Right atrium auricular region (tissue), 2 donors: ENCODE measurements at regions not wholly inside any gene's neighbourhood (a gene's known extent, or its start where the extent isn't known, plus 50 kb on each side); places are given as distances from the start of the nearest gene placed in this dataset.

Experiments used
- DNase-seq: peaks from one replicate; pipeline ENCODE4 v3.0.0-alpha.2; 2019; ENCODE audit warnings: low spot score
- H3K27ac ChIP-seq, 2 donors: fragments of 200-600 bp; sonication (generic); 1 replicate in 1 of 2; 2 replicates in 1 of 2; pipeline ENCODE4 v1.5.1; 2016 to 2019
- H3K27me3 ChIP-seq, 2 donors: fragments of 200-600 bp; sonication (generic); one replicate each; pipeline versions ENCODE4 v1.5.1 to v1.6.0; 2017 to 2019
- H3K36me3 ChIP-seq: fragments of 200-600 bp; sonication (generic); one replicate; pipeline ENCODE4 v1.5.1; 2016
- H3K4me1 ChIP-seq, 2 donors: fragments of 200-600 bp; sonication (generic); one replicate each; pipeline versions ENCODE4 v1.5.1 to v1.6.0; 2017 to 2019
- H3K4me3 ChIP-seq, 2 donors: fragments of 200-600 bp; sonication (generic); 1 replicate in 1 of 2; 2 replicates in 1 of 2; pipeline ENCODE4 v1.5.1; 2017 to 2019; ENCODE audit warnings: mild to moderate bottlenecking in 1 of 2, moderate library complexity in 1 of 2
- H3K9me3 ChIP-seq, 2 donors: fragments of 200-600 bp; sonication (generic); one replicate each; pipeline ENCODE4 v1.5.1; 2019
- CTCF ChIP-seq, 2 donors: fragments of 200-600 bp; sonication (generic); IDR thresholded peaks; one replicate each; pipeline ENCODE4 v1.5.1; 2019; ENCODE audit warnings: antibody characterized with exemption in 2 of 2

- Histone ChIP-seq H3K27ac (no peak overlapping the region), H3K4me1 (peaks cover 0 to 5% of the 10 kb centered on the region in 2 donors), H3K4me3 (no peak overlapping the region), H3K36me3 (no peaks in the 10 kb centered on the region), H3K27me3 (no peaks in the 10 kb centered on the region), H3K9me3 (peaks cover 0 to 10% of the 10 kb centered on the region in 2 donors)
- DNase-seq = no peak
- TF ChIP-seq CTCF (IDR thresholded peaks at IDR 0.05) = no peak
Measured at GRCh38 chr1:14482784-14483450, 115.6 kb upstream of the KAZN start.

- no peaks in the 10 kb centered on the region for H3K36me3 ChIP-seq
- no peak overlapping the region for H3K4me3 ChIP-seq
- no peak overlapping the region for H3K27ac ChIP-seq
- no peak for TF ChIP-seq CTCF (IDR thresholded peaks at IDR 0.05)
- peaks cover 0 to 5% of the 10 kb centered on the region in 2 donors for H3K4me1 ChIP-seq
- no peak for DNase-seq
- H3K9me3 ChIP-seq = peaks cover 0 to 10% of the 10 kb centered on the region in 2 donors
- no peaks in the 10 kb centered on the region for H3K27me3 ChIP-seq
Measured at GRCh38 chr1:14485285-14485684, 113.2 kb upstream of the KAZN start.

- H3K9me3 ChIP-seq = peaks cover 0 to 10% of the 10 kb centered on the region in 2 donors
- peaks cover 0 to 5% of the 10 kb centered on the region in 2 donors for H3K4me1 ChIP-seq
- DNase-seq = peak; percentile 78
- H3K27me3 ChIP-seq = no peaks in the 10 kb centered on the region
- no peak for TF ChIP-seq CTCF (IDR thresholded peaks at IDR 0.05)
- peak overlapping the region in 1 of 2 donors; percentile 22 for H3K27ac ChIP-seq
- H3K36me3 ChIP-seq = no peaks in the 10 kb centered on the region
- H3K4me3 ChIP-seq = no peak overlapping the region
Measured at GRCh38 chr1:14486401-14487201, 111.9 kb upstream of the KAZN start.

GRCh38 chr1:14487671-14488070 lies 110.8 kb upstream of the KAZN start:
- no peak overlapping the region for H3K27ac ChIP-seq
- no peak for TF ChIP-seq CTCF (IDR thresholded peaks at IDR 0.05)
- DNase-seq = no peak
- no peaks in the 10 kb centered on the region for H3K36me3 ChIP-seq
- H3K9me3 ChIP-seq = peaks cover 0 to 10% of the 10 kb centered on the region in 2 donors
- no peaks in the 10 kb centered on the region for H3K27me3 ChIP-seq
- no peak overlapping the region for H3K4me3 ChIP-seq
- peaks cover 0 to 5% of the 10 kb centered on the region in 2 donors for H3K4me1 ChIP-seq

GRCh38 chr1:14494911-14495310 lies 103.6 kb upstream of the KAZN start:
- H3K27ac ChIP-seq = no peak overlapping the region
- no peaks in the 10 kb centered on the region for H3K27me3 ChIP-seq
- no peaks in the 10 kb centered on the region for H3K9me3 ChIP-seq
- no peak overlapping the region for H3K4me3 ChIP-seq
- no peaks in the 10 kb centered on the region for H3K4me1 ChIP-seq
- TF ChIP-seq CTCF (IDR thresholded peaks at IDR 0.05) = no peak
- no peak for DNase-seq
- H3K36me3 ChIP-seq = no peaks in the 10 kb centered on the region
